HEK293T (cell line): ENCODE measurements at regions not wholly inside any gene's neighbourhood (a gene's known extent, or its start where the extent isn't known, plus 50 kb on each side); places are given as distances from the start of the nearest gene placed in this dataset.

Experiments used
- ARNT ChIP-seq: fragments of 450-650 bp; IDR thresholded peaks from 2 replicates; pipeline ENCODE4 v1.6.1; 2017; ENCODE audit warnings: mild to moderate bottlenecking
- BHLHE40 ChIP-seq: fragments of 450-650 bp; IDR thresholded peaks from 2 replicates; pipeline ENCODE4 v1.6.1; 2016; ENCODE audit warnings: mild to moderate bottlenecking, moderate library complexity, borderline replicate concordance
- CTBP1 ChIP-seq: fragments of 450-650 bp; IDR thresholded peaks from 2 replicates; pipeline ENCODE4 v1.6.1; 2016; ENCODE audit warnings: borderline replicate concordance
- ELF4 ChIP-seq: fragments of 450-650 bp; IDR thresholded peaks from 2 replicates; pipeline ENCODE4 v1.6.1; 2017; ENCODE audit warnings: antibody characterized with exemption
- FOXA1 ChIP-seq: fragments of 450-650 bp; IDR thresholded peaks from 2 replicates; pipeline ENCODE4 v1.6.1; 2016; ENCODE audit warnings: mild to moderate bottlenecking
- FOXK2 ChIP-seq: fragments of 450-650 bp; IDR thresholded peaks from 2 replicates; pipeline ENCODE4 v1.6.1; 2016; ENCODE audit warnings: mild to moderate bottlenecking
- FOXM1 ChIP-seq: fragments of 450-650 bp; IDR thresholded peaks from 2 replicates; pipeline ENCODE4 v1.6.1; 2017; ENCODE audit warnings: mild to moderate bottlenecking, borderline replicate concordance
- NFRKB ChIP-seq: fragments of 450-650 bp; IDR thresholded peaks from 2 replicates; pipeline ENCODE4 v1.6.1; 2016; ENCODE audit warnings: mild to moderate bottlenecking, moderate library complexity
- SP1 ChIP-seq: fragments of 450-650 bp; IDR thresholded peaks from 2 replicates; pipeline ENCODE4 v1.6.1; 2017
- SUZ12 ChIP-seq: fragments of 450-650 bp; IDR thresholded peaks from 2 replicates; pipeline ENCODE4 v1.6.1; 2016; ENCODE audit warnings: mild to moderate bottlenecking
- TARDBP ChIP-seq: fragments of 450-650 bp; IDR thresholded peaks from 2 replicates; pipeline ENCODE4 v1.6.1; 2016
- ZNF384 ChIP-seq: fragments of 450-650 bp; IDR thresholded peaks from 2 replicates; pipeline ENCODE4 v1.6.1; 2016
- TF ChIP-seq, protein P1 (sequence below): fragments of 450-650 bp; IDR thresholded peaks from 2 replicates; pipeline ENCODE4 v1.6.1; 2016

DNA sequence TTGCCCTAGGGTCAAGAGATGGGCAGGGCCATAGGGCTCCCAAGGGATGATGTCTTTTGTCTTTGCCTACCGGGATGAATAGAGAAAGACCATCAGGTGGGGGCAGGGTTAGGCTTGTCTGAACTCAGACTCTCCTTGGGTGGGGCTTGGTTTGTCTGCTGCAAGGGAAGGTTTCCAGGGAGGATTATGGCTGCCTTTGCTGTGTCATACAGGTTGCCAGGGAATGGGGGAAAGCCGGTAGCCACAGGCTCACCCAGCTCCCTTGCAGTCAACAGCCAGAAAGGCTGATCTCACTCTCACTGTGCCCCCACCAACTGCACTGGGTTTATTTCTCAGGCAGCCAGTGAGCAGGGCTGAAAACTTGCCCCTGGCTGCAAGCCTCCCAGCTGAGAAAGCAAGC, 253.2 kb downstream of the POLR1F start:
- TF ChIP-seq SP1: no peak
- no peak for TF ChIP-seq FOXM1
- no peak for TF ChIP-seq FOXA1
- no peak for TF ChIP-seq BHLHE40
- no peak for TF ChIP-seq FOXK2
- TF ChIP-seq NFRKB: no peak
- TF ChIP-seq ELF4: no peak
- no peak for TF ChIP-seq SUZ12
- TF ChIP-seq ARNT: no peak
- TF ChIP-seq CTBP1: no peak
- no peak for TF ChIP-seq ZNF384
- TF ChIP-seq, protein P1, sequence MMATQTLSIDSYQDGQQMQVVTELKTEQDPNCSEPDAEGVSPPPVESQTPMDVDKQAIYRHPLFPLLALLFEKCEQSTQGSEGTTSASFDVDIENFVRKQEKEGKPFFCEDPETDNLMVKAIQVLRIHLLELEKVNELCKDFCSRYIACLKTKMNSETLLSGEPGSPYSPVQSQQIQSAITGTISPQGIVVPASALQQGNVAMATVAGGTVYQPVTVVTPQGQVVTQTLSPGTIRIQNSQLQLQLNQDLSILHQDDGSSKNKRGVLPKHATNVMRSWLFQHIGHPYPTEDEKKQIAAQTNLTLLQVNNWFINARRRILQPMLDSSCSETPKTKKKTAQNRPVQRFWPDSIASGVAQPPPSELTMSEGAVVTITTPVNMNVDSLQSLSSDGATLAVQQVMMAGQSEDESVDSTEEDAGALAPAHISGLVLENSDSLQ: no peak
- no peak for TF ChIP-seq TARDBP
